Esophagus muscularis mucosa (tissue), 4 donors: ENCODE measurements at regions not wholly inside any gene's neighbourhood (a gene's known extent, or its start where the extent isn't known, plus 50 kb on each side); places are given as distances from the start of the nearest gene placed in this dataset.

Experiments
- EP300 ChIP-seq: sonication (generic); formaldehyde crosslinking; IDR thresholded peaks from one replicate; pipeline ENCODE4 v1.6.1; 2017; ENCODE audit warnings: antibody characterized with exemption
- POLR2A ChIP-seq: fragments of 450-650 bp; IDR thresholded peaks from one replicate; pipeline ENCODE4 v1.6.1; 2017; ENCODE audit warnings: antibody characterized with exemption, moderate library complexity, mild to moderate bottlenecking, low read depth
- POLR2AphosphoS5 ChIP-seq, 2 donors: sonication (generic); formaldehyde crosslinking; IDR thresholded peaks; one replicate each; pipeline ENCODE4 v1.6.1; 2017; ENCODE audit warnings: antibody characterized with exemption in 2 of 2
- TF ChIP-seq, protein P1 (sequence below), 3 experiments: fragments of 200-600 bp in 2 of 3; fragments of 450-650 bp in 1 of 3; sonication (generic) in 2 of 3; IDR thresholded peaks; one replicate each; pipeline ENCODE4 v1.5.1; 2017 to 2019; ENCODE audit warnings: antibody characterized with exemption in 3 of 3, mild to moderate bottlenecking in 2 of 3, moderate library complexity in 1 of 3

DNA sequence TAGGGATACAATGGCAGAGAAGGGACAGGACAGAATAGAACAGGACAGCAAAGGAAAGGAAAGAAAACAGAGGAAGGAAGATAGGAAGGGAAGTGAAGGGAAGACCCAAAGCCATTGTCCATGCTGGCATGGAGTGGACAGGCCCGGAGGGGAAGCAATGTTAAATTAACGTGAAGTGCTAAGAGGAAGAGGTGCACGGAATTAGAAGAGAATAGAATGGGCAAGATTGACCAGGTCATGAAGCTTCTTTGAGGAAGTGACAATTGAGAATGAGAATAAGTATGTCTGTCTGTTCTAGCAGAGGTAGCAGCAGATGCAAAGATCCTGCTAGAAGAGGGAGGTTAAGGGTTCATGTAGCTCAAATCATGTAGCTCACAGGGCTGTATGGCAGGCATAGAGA lies 117.2 kb downstream of the MAF start:
- TF ChIP-seq POLR2A (no peak), POLR2AphosphoS5 (IDR thresholded peaks at IDR 0.05) (no peak), EP300 (no peak)
- TF ChIP-seq, protein P1, sequence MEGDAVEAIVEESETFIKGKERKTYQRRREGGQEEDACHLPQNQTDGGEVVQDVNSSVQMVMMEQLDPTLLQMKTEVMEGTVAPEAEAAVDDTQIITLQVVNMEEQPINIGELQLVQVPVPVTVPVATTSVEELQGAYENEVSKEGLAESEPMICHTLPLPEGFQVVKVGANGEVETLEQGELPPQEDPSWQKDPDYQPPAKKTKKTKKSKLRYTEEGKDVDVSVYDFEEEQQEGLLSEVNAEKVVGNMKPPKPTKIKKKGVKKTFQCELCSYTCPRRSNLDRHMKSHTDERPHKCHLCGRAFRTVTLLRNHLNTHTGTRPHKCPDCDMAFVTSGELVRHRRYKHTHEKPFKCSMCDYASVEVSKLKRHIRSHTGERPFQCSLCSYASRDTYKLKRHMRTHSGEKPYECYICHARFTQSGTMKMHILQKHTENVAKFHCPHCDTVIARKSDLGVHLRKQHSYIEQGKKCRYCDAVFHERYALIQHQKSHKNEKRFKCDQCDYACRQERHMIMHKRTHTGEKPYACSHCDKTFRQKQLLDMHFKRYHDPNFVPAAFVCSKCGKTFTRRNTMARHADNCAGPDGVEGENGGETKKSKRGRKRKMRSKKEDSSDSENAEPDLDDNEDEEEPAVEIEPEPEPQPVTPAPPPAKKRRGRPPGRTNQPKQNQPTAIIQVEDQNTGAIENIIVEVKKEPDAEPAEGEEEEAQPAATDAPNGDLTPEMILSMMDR (IDR thresholded peaks at IDR 0.05), result no peak
